DOHH2 (cell line): ENCODE measurements at regions not wholly inside any gene's neighbourhood (a gene's known extent, or its start where the extent isn't known, plus 50 kb on each side); places are given as distances from the start of the nearest gene placed in this dataset.

Experiments
- H3F3A ChIP-seq: fragments of 200-600 bp; sonication (generic), shearing (Covaris generic); 2 replicates; pipeline ENCODE4 v1.6.0; 2016; ENCODE audit warnings: antibody characterized with exemption, mild to moderate bottlenecking; ENCODE audit not compliant: control insufficient read depth, insufficient read depth
- H3K27ac ChIP-seq: fragments of 200-600 bp; sonication (generic); 2 replicates; pipeline ENCODE4 v1.5.1; 2014; ENCODE audit warnings: low read depth, mild to moderate bottlenecking, low read length, moderate library complexity
- H3K27me3 ChIP-seq: fragments of 200-600 bp; sonication (generic); 2 replicates; pipeline ENCODE4 v1.6.1; 2014; ENCODE audit warnings: mild to moderate bottlenecking, low read length, mixed read lengths; ENCODE audit not compliant: control insufficient read depth
- H3K36me3 ChIP-seq: fragments of 200-600 bp; sonication (generic); 2 replicates; pipeline ENCODE4 v1.6.1; 2014; ENCODE audit warnings: mild to moderate bottlenecking, low read length, moderate library complexity, mixed read lengths; ENCODE audit not compliant: control insufficient read depth
- H3K4me1 ChIP-seq: fragments of 200-600 bp; sonication (generic); 2 replicates; pipeline ENCODE4 v1.6.1; 2014; ENCODE audit warnings: mild to moderate bottlenecking, low read length, mixed read lengths; ENCODE audit not compliant: control insufficient read depth
- H3K4me2 ChIP-seq: fragments of 200-600 bp; sonication (generic); 2 replicates; pipeline ENCODE4 v1.6.0; 2014; ENCODE audit warnings: mild to moderate bottlenecking, low read length, moderate library complexity
- H3K4me3 ChIP-seq: fragments of 200-600 bp; sonication (generic); 2 replicates; pipeline ENCODE4 v1.5.1; 2014; ENCODE audit warnings: mild to moderate bottlenecking, low read length, mixed read lengths
- H3K79me2 ChIP-seq: fragments of 200-600 bp; sonication (generic); 2 replicates; pipeline ENCODE4 v1.6.1; 2014; ENCODE audit warnings: mild to moderate bottlenecking, low read length, mixed read lengths; ENCODE audit not compliant: control insufficient read depth
- H3K9me2 ChIP-seq: fragments of 200-600 bp; sonication (generic); replicated peaks from 2 replicates; pipeline ENCODE4 v1.6.1; 2014; ENCODE audit warnings: mild to moderate bottlenecking, low read length, mixed read lengths; ENCODE audit not compliant: control insufficient read depth
- H3K9me3 ChIP-seq: fragments of 200-600 bp; sonication (generic); 2 replicates; pipeline ENCODE4 v1.6.1; 2014; ENCODE audit warnings: antibody characterized with exemption, low read length, mixed read lengths; ENCODE audit not compliant: control insufficient read depth, insufficient read depth
- H4K20me1 ChIP-seq: fragments of 200-600 bp; sonication (generic); 2 replicates; pipeline ENCODE4 v1.6.0; 2014; ENCODE audit warnings: low read depth, mild to moderate bottlenecking, antibody characterized with exemption, low read length, moderate library complexity; ENCODE audit not compliant: control insufficient read depth, insufficient read depth
- EZH2phosphoT487 ChIP-seq: fragments of 200-600 bp; sonication (generic); IDR thresholded peaks from 2 replicates; pipeline ENCODE4 v1.6.1; 2017; ENCODE audit warnings: borderline replicate concordance, mild to moderate bottlenecking, antibody characterized with exemption, low read length, moderate library complexity, mixed read lengths
- TF ChIP-seq, protein P1 (sequence below): fragments of 200-600 bp; sonication (generic); IDR thresholded peaks from one replicate; pipeline ENCODE4 v1.5.1; 2014; ENCODE audit warnings: antibody characterized with exemption, mild to moderate bottlenecking, low read depth, low read length; ENCODE audit not compliant: poor library complexity, severe bottlenecking

- no peaks in the 10 kb centered on the region for H3K4me1 ChIP-seq
- no peak overlapping the region for H3K4me2 ChIP-seq
- H3K4me3 ChIP-seq = no peak overlapping the region
- no peaks in the 10 kb centered on the region for H3K9me2 ChIP-seq
- H4K20me1 ChIP-seq = no peaks in the 10 kb centered on the region
- no peaks in the 10 kb centered on the region for H3K9me3 ChIP-seq
- H3K27me3 ChIP-seq = no peaks in the 10 kb centered on the region
- no peak overlapping the region for H3K27ac ChIP-seq
- no peaks in the 10 kb centered on the region for H3K36me3 ChIP-seq
- H3F3A ChIP-seq = no peaks in the 10 kb centered on the region
- no peaks in the 10 kb centered on the region for H3K79me2 ChIP-seq
- TF ChIP-seq, protein P1, sequence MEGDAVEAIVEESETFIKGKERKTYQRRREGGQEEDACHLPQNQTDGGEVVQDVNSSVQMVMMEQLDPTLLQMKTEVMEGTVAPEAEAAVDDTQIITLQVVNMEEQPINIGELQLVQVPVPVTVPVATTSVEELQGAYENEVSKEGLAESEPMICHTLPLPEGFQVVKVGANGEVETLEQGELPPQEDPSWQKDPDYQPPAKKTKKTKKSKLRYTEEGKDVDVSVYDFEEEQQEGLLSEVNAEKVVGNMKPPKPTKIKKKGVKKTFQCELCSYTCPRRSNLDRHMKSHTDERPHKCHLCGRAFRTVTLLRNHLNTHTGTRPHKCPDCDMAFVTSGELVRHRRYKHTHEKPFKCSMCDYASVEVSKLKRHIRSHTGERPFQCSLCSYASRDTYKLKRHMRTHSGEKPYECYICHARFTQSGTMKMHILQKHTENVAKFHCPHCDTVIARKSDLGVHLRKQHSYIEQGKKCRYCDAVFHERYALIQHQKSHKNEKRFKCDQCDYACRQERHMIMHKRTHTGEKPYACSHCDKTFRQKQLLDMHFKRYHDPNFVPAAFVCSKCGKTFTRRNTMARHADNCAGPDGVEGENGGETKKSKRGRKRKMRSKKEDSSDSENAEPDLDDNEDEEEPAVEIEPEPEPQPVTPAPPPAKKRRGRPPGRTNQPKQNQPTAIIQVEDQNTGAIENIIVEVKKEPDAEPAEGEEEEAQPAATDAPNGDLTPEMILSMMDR = no peak
- no peak for TF ChIP-seq EZH2phosphoT487
Measured at GRCh38 chr6:21406316-21406715, 187.2 kb upstream of the SOX4 start.

- Histone ChIP-seq H3K27ac (no peak overlapping the region), H4K20me1 (no peaks in the 10 kb centered on the region), H3K9me2 (no peaks in the 10 kb centered on the region), H3K4me3 (no peak overlapping the region), H3K4me2 (no peak overlapping the region), H3F3A (no peaks in the 10 kb centered on the region), H3K4me1 (no peaks in the 10 kb centered on the region), H3K79me2 (no peaks in the 10 kb centered on the region), H3K27me3 (no peaks in the 10 kb centered on the region), H3K36me3 (no peaks in the 10 kb centered on the region), H3K9me3 (no peaks in the 10 kb centered on the region)
- TF ChIP-seq, protein P1 = no peak
- no peak for TF ChIP-seq EZH2phosphoT487
Measured at GRCh38 chr6:21409231-21409630, 184.3 kb upstream of the SOX4 start.

DNA sequence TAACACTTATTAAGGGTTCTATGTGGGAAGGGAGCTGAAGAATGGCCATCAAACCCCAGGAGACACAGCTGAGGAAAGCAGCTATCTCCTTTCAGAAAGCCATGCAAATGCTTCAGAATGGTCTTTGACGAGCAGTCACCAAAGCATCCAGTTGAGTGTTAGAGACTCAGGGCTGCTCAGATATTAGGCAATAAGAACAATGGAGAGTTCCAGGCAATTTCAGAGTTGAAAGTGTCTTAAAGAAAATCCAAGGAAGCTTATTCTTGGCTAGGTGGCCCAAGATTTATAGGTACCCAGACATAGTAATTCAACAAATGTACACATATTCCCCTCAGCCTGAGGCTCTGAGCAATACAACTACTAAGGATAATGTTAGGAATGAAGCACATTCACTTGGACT is 180.1 kb upstream of the SOX4 start:
- Histone ChIP-seq H3K9me2 (no peaks in the 10 kb centered on the region), H3K79me2 (no peaks in the 10 kb centered on the region), H3K4me2 (no peak overlapping the region), H3K27ac (no peak overlapping the region), H3K9me3 (no peaks in the 10 kb centered on the region), H4K20me1 (no peaks in the 10 kb centered on the region), H3K36me3 (no peaks in the 10 kb centered on the region), H3F3A (no peaks in the 10 kb centered on the region), H3K4me1 (no peaks in the 10 kb centered on the region), H3K4me3 (no peak overlapping the region), H3K27me3 (no peaks in the 10 kb centered on the region)
- TF ChIP-seq, protein P1 = no peak
- no peak for TF ChIP-seq EZH2phosphoT487

DNA sequence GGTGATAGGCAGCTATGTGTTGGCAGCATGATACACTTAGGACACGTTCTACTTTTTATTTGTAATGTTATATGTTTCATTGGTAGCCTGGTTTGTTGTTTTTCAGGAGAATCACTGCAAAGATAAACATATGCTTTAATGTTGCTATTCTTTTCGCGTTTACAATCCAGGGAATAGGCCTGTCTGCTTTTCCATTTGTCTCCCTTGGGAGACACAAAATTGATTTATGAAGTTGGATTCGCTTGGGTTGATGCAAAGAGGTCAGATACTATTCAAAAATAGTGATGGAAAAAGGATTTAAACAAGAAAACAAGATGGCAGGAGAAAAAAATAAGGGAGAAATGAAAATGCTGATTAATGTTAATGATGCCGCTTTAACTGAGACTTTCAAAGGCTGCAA is 179.5 kb upstream of the SOX4 start:
- H4K20me1 ChIP-seq = no peaks in the 10 kb centered on the region

More for the DNA sequence above, 179.5 kb upstream of the SOX4 start:
- Histone ChIP-seq H3F3A (no peaks in the 10 kb centered on the region), H3K4me1 (no peaks in the 10 kb centered on the region), H3K27me3 (no peaks in the 10 kb centered on the region), H3K27ac (no peak overlapping the region), H3K4me2 (no peak overlapping the region), H3K9me3 (no peaks in the 10 kb centered on the region), H3K9me2 (no peaks in the 10 kb centered on the region), H3K79me2 (no peaks in the 10 kb centered on the region), H3K36me3 (no peaks in the 10 kb centered on the region), H3K4me3 (no peak overlapping the region)
- no peak for TF ChIP-seq EZH2phosphoT487
- TF ChIP-seq, protein P1 = no peak
